CD4-positive, alpha-beta memory T cell (primary cell): ENCODE measurements at regions not wholly inside any gene's neighbourhood (a gene's known extent, or its start where the extent isn't known, plus 50 kb on each side); places are given as distances from the start of the nearest gene placed in this dataset.

Source experiments
- CTCF ChIA-PET: fragments of 350-600 bp; sonication (Branson Sonifier 250); formaldehyde crosslinking; loops from one replicate; lab custom pipeline; 2021; ENCODE audit warnings: inconsistent platforms; ENCODE audit not compliant: partially characterized antibody; lab: Charles Lee
- POLR2A ChIA-PET: fragments of 350-600 bp; sonication (Branson Sonifier 250); formaldehyde crosslinking; loops from one replicate; lab custom pipeline; 2021; ENCODE audit not compliant: partially characterized antibody; lab: Charles Lee
- DNase-seq, 5 donors: peaks; one replicate each; pipeline versions ENCODE4 v3.0.0 to v3.0.0-alpha.2; 2020 to 2022; ENCODE audit warnings: mixed read lengths in 1 of 5
- H3K27ac ChIP-seq: one replicate; pipeline ENCODE4 v1.7.0; 2013; ENCODE audit warnings: low read depth, low read length
- H3K27me3 ChIP-seq: 2 replicates; pipeline ENCODE4 v1.7.0; 2013; ENCODE audit warnings: mild to moderate bottlenecking, low read length, moderate library complexity; ENCODE audit not compliant: insufficient read depth
- H3K36me3 ChIP-seq: 2 replicates; pipeline ENCODE4 v1.7.0; 2013; ENCODE audit warnings: mild to moderate bottlenecking, low read length, moderate library complexity; ENCODE audit not compliant: insufficient read depth
- H3K4me1 ChIP-seq: 2 replicates; pipeline ENCODE4 v1.7.0; 2013; ENCODE audit warnings: mild to moderate bottlenecking, low read length, moderate library complexity; ENCODE audit not compliant: insufficient read depth
- H3K4me3 ChIP-seq, 2 donors: one replicate each; pipeline ENCODE4 v1.7.0; 2013; ENCODE audit warnings: low read length in 2 of 2, mild to moderate bottlenecking in 1 of 2
- H3K9me3 ChIP-seq, 2 donors: one replicate each; pipeline ENCODE4 v1.7.0; 2013; ENCODE audit warnings: low read length in 2 of 2, control low read depth in 1 of 2; ENCODE audit not compliant: control insufficient read depth in 1 of 2
- H3K27ac Mint-ChIP-seq, 7 donors: one replicate each; pipeline ENCODE4 v1.8.0; 2020 to 2021; ENCODE audit warnings: mixed read lengths in 7 of 7, mild to moderate bottlenecking in 6 of 7, inconsistent platforms in 3 of 7, moderate library complexity in 3 of 7
- H3K27me3 Mint-ChIP-seq, 2 donors: one replicate each; pipeline ENCODE4 v1.8.0; 2020 to 2021; ENCODE audit warnings: mixed read lengths in 2 of 2
- H3K36me3 Mint-ChIP-seq, 2 donors: one replicate each; pipeline ENCODE4 v1.8.0; 2020 to 2021; ENCODE audit warnings: mixed read lengths in 2 of 2, inconsistent platforms in 1 of 2, mild to moderate bottlenecking in 1 of 2
- H3K4me1 Mint-ChIP-seq, 4 donors: one replicate each; pipeline ENCODE4 v1.8.0; 2020 to 2021; ENCODE audit warnings: mixed read lengths in 4 of 4, mild to moderate bottlenecking in 1 of 4
- H3K4me3 Mint-ChIP-seq, 8 donors: one replicate each; pipeline ENCODE4 v1.8.0; 2020 to 2021; ENCODE audit warnings: mixed read lengths in 8 of 8, mild to moderate bottlenecking in 7 of 8, moderate library complexity in 6 of 8, inconsistent platforms in 3 of 8
- H3K9me3 Mint-ChIP-seq, 8 donors: one replicate each; pipeline ENCODE4 v1.8.0; 2020 to 2021; ENCODE audit warnings: mixed read lengths in 8 of 8, mild to moderate bottlenecking in 5 of 8, inconsistent platforms in 3 of 8, moderate library complexity in 1 of 8
- intact Hi-C: fragments of 100-400 bp; cut with micrococcal nuclease; formaldehyde crosslinking; loops from one replicate; pipeline ENCODE4 v1.15.1; 2023

GRCh38 chr10:78298835-78299234 lies 265.2 kb downstream of the RPS24 start:
- ChIA-PET POLR2A (no interaction called here), CTCF (no interaction called here)
- H3K27me3 Mint-ChIP-seq: peaks cover 1 to 2% of the 10 kb centered on the region in 2 donors
- H3K9me3 Mint-ChIP-seq: no peaks in the 10 kb centered on the region
- H3K27ac ChIP-seq: no peak overlapping the region
- H3K27me3 ChIP-seq: no peaks in the 10 kb centered on the region
- intact Hi-C loops: no loop called here
- H3K9me3 ChIP-seq: no peaks in the 10 kb centered on the region
- H3K36me3 Mint-ChIP-seq: peaks cover 0 to 4% of the 10 kb centered on the region in 2 donors
- peak overlapping the region in 1 of 7 donors; percentile 83 for H3K27ac Mint-ChIP-seq
- peaks cover 7 to 20% (median 13%) of the 10 kb centered on the region in 4 donors for H3K4me1 Mint-ChIP-seq
- peaks cover 17% of the 10 kb centered on the region for H3K4me1 ChIP-seq
- no peak for DNase-seq
- no peak overlapping the region for H3K4me3 Mint-ChIP-seq
- H3K36me3 ChIP-seq: no peaks in the 10 kb centered on the region
- no peak overlapping the region for H3K4me3 ChIP-seq

GRCh38 chr10:78299851-78300468 lies 266.3 kb downstream of the RPS24 start:
- H3K4me1 Mint-ChIP-seq: peaks cover 7 to 24% (median 14%) of the 10 kb centered on the region in 4 donors
- DNase-seq: no peak
- peaks cover 0 to 4% of the 10 kb centered on the region in 2 donors for H3K36me3 Mint-ChIP-seq
- Histone ChIP-seq H3K36me3 (no peaks in the 10 kb centered on the region), H3K9me3 (no peaks in the 10 kb centered on the region), H3K27ac (no peak overlapping the region), H3K4me1 (peaks cover 17% of the 10 kb centered on the region), H3K4me3 (no peak overlapping the region), H3K27me3 (no peaks in the 10 kb centered on the region)
- H3K27me3 Mint-ChIP-seq: peaks cover 1 to 2% of the 10 kb centered on the region in 2 donors
- H3K9me3 Mint-ChIP-seq: no peaks in the 10 kb centered on the region
- H3K4me3 Mint-ChIP-seq: no peak overlapping the region
- POLR2A ChIA-PET: no interaction called here
- CTCF ChIA-PET: no interaction called here
- H3K27ac Mint-ChIP-seq: no peak overlapping the region
- intact Hi-C loops: loop anchor here (5.0 kb wide), 1 partner anchor 897 kb away; no protein-coding TSS in a partner anchor

GRCh38 chr10:78300526-78300925 lies 266.9 kb downstream of the RPS24 start:
- peak overlapping the region in 1 of 8 donors; percentile 26 for H3K4me3 Mint-ChIP-seq
- H3K4me1 Mint-ChIP-seq: peaks cover 7 to 24% (median 14%) of the 10 kb centered on the region in 4 donors
- no peak for DNase-seq
- H3K9me3 Mint-ChIP-seq: no peaks in the 10 kb centered on the region
- Histone ChIP-seq H3K27me3 (no peaks in the 10 kb centered on the region), H3K36me3 (no peaks in the 10 kb centered on the region), H3K4me3 (no peak overlapping the region), H3K27ac (no peak overlapping the region), H3K4me1 (peaks cover 17% of the 10 kb centered on the region), H3K9me3 (no peaks in the 10 kb centered on the region)
- intact Hi-C loops: loop anchor here (5.0 kb wide), 1 partner anchor 897 kb away; no protein-coding TSS in a partner anchor
- ChIA-PET POLR2A (interaction anchor here (0.5 kb wide), 1 partner anchor 1017 kb away, joined by 4 read pairs; no protein-coding TSS in a partner anchor), CTCF (no interaction called here)
- H3K36me3 Mint-ChIP-seq: peaks cover 0 to 4% of the 10 kb centered on the region in 2 donors
- peaks cover 1 to 2% of the 10 kb centered on the region in 2 donors for H3K27me3 Mint-ChIP-seq
- no peak overlapping the region for H3K27ac Mint-ChIP-seq

DNA sequence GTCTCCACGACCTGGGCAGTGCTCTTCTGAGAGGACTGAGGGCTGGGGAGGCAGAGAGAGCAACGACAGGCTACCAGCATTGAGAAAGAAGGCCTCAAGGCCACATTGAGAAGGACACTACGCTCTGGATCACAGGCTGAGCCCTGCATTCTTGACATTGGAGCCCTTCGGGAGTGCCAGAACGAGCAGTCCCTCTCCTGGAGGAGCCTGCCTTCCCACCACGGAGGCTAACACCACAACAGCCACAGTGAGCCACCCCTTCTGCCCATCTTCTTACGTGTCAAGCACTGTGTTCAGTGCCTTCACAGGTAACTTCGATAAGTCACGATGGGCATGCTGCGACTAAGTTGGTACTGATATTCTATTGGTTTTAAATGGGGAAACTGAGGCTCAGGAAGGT lies 267.8 kb downstream of the RPS24 start:
- H3K27me3 ChIP-seq: no peaks in the 10 kb centered on the region
- POLR2A ChIA-PET: interaction anchor here (1.4 kb wide), 1 partner anchor 672 kb away, joined by 3 read pairs; no protein-coding TSS in a partner anchor
- CTCF ChIA-PET: interaction anchor here (1.2 kb wide), 1 partner anchor 893 kb away, joined by 4 read pairs; no protein-coding TSS in a partner anchor
- H3K36me3 ChIP-seq: no peaks in the 10 kb centered on the region
- H3K27ac ChIP-seq: no peak overlapping the region
- Mint-ChIP-seq H3K36me3 (peaks cover 0 to 4% of the 10 kb centered on the region in 2 donors), H3K27ac (peak overlapping the region in 3 of 7 donors; percentile 11 to 64 (median 42)), H3K4me1 (peaks cover 7 to 24% (median 14%) of the 10 kb centered on the region in 4 donors), H3K4me3 (peak overlapping the region in 4 of 8 donors; percentile 17 to 60 (median 46)), H3K9me3 (no peaks in the 10 kb centered on the region), H3K27me3 (peaks cover 1 to 2% of the 10 kb centered on the region in 2 donors)
- H3K4me1 ChIP-seq: peaks cover 17% of the 10 kb centered on the region
- H3K4me3 ChIP-seq: no peak overlapping the region
- intact Hi-C loops: loop anchor here (5.0 kb wide), 1 partner anchor 896 kb away; no protein-coding TSS in a partner anchor
- no peak for DNase-seq
- no peaks in the 10 kb centered on the region for H3K9me3 ChIP-seq

GRCh38 chr10:78301891-78302738 lies 268.5 kb downstream of the RPS24 start:
- CTCF ChIA-PET: interaction anchor here (0.6 to 1.4 kb wide), 7 partner anchors 12 to 1142 kb away, joined by 3 to 8 read pairs (median 4); no protein-coding TSS in a partner anchor
- Mint-ChIP-seq H3K27ac (peak overlapping the region; percentile 95 to 99 (median 98)), H3K4me1 (peaks cover 7 to 24% (median 14%) of the 10 kb centered on the region in 4 donors), H3K36me3 (peaks cover 0 to 4% of the 10 kb centered on the region in 2 donors), H3K4me3 (peak overlapping the region; percentile 92 to 97 (median 94)), H3K9me3 (no peaks in the 10 kb centered on the region), H3K27me3 (peaks cover 0 to 2% of the 10 kb centered on the region in 2 donors)
- Histone ChIP-seq H3K27me3 (no peaks in the 10 kb centered on the region), H3K9me3 (no peaks in the 10 kb centered on the region), H3K36me3 (no peaks in the 10 kb centered on the region), H3K4me3 (peak overlapping the region; percentile 67 to 70), H3K4me1 (peaks cover 17% of the 10 kb centered on the region), H3K27ac (peak overlapping the region; percentile 91)
- intact Hi-C loops: loop anchor here (5.0 kb wide), 1 partner anchor 895 kb away; no protein-coding TSS in a partner anchor
- POLR2A ChIA-PET: interaction anchor here (1.4 to 2.6 kb wide), 2 partner anchors 268 to 671 kb away, joined by 3 to 6 read pairs; no protein-coding TSS in a partner anchor
- DNase-seq: no peak

DNA sequence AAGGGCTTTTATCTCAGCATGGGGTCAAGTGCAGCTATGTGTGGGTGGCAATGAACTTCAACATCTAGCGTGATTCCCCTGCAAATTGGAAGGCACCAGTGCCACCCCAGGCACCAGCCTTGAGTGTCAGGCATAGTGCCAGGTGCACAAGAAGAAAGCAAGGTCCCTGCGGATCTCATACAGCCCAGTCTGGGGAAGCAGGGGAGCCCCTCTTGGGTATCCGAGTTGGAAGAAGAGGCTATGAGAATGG lies 269.0 kb downstream of the RPS24 start:
- H3K4me1 ChIP-seq: peaks cover 17% of the 10 kb centered on the region
- ChIA-PET CTCF (interaction anchor here (0.6 to 1.4 kb wide), 7 partner anchors 11 to 1142 kb away, joined by 3 to 8 read pairs (median 4); no protein-coding TSS in a partner anchor), POLR2A (interaction anchor here (1.0 to 2.6 kb wide), 3 partner anchors 268 to 671 kb away, joined by 3 to 6 read pairs (median 3); no protein-coding TSS in a partner anchor)
- peaks cover 0 to 2% of the 10 kb centered on the region in 2 donors for H3K27me3 Mint-ChIP-seq
- peak overlapping the region; percentile 92 to 97 (median 94) for H3K4me3 Mint-ChIP-seq
- no peaks in the 10 kb centered on the region for H3K9me3 ChIP-seq
- peaks cover 7 to 24% (median 14%) of the 10 kb centered on the region in 4 donors for H3K4me1 Mint-ChIP-seq
- no peaks in the 10 kb centered on the region for H3K9me3 Mint-ChIP-seq
- H3K27ac ChIP-seq: peak overlapping the region; percentile 91
- intact Hi-C loops: loop anchor here (5.0 kb wide), 1 partner anchor 895 kb away; no protein-coding TSS in a partner anchor
- H3K36me3 Mint-ChIP-seq: peaks cover 0 to 4% of the 10 kb centered on the region in 2 donors
- peak overlapping the region; percentile 67 to 70 for H3K4me3 ChIP-seq
- DNase-seq: no peak
- peak overlapping the region; percentile 95 to 99 (median 98) for H3K27ac Mint-ChIP-seq
- H3K27me3 ChIP-seq: no peaks in the 10 kb centered on the region
- H3K36me3 ChIP-seq: no peaks in the 10 kb centered on the region
